HL-60 (cell line): ENCODE measurements at regions not wholly inside any gene's neighbourhood (a gene's known extent, or its start where the extent isn't known, plus 50 kb on each side); places are given as distances from the start of the nearest gene placed in this dataset.

Experiments
- DNase-seq, 2 experiments: peaks; one replicate each; pipeline ENCODE4 v3.0.0-alpha.2; 2010 to 2020; ENCODE audit warnings: low read depth in 1 of 2, low spot score in 1 of 2
- H3K27ac ChIP-seq: fragments of 250-450 bp; sonication (Bioruptor Pico); replicated peaks from 2 replicates; pipeline ENCODE4 v1.5.1; 2020; ENCODE audit warnings: mild to moderate bottlenecking, moderate library complexity
- H3K27me3 ChIP-seq: fragments of 250-450 bp; sonication (Bioruptor Pico); 2 replicates; pipeline ENCODE4 v1.5.1; 2021; ENCODE audit warnings: mild to moderate bottlenecking, moderate library complexity; ENCODE audit not compliant: insufficient read depth, poor library complexity, severe bottlenecking
- H3K4me3 ChIP-seq: replicated peaks from 2 replicates; pipeline ENCODE4 v1.5.1; 2011; ENCODE audit warnings: mild to moderate bottlenecking, control low read depth, low read length; ENCODE audit not compliant: insufficient read depth
- CTCF ChIP-seq: IDR thresholded peaks from one replicate; pipeline ENCODE4 v1.5.1; 2011; ENCODE audit warnings: low read length, control low read depth, inconsistent platforms; ENCODE audit not compliant: insufficient read depth
- GABPA ChIP-seq: IDR thresholded peaks from 2 replicates; pipeline ENCODE4 v1.6.1; 2012; ENCODE audit warnings: low read depth
- POLR2AphosphoS5 ChIP-seq: IDR thresholded peaks from 2 replicates; pipeline ENCODE4 v1.6.1; 2012; ENCODE audit warnings: low read depth
- REST ChIP-seq: IDR thresholded peaks from 2 replicates; pipeline ENCODE4 v1.6.1; 2012; ENCODE audit warnings: low read depth; ENCODE audit not compliant: insufficient replicate concordance
- SPI1 ChIP-seq: IDR thresholded peaks from 2 replicates; pipeline ENCODE4 v1.6.1; 2012; ENCODE audit warnings: low read depth, mild to moderate bottlenecking, borderline replicate concordance

GRCh38 chr21:16873176-16873575 lies 639.7 kb upstream of the CXADR start:
- no peak overlapping the region for H3K27ac ChIP-seq
- H3K27me3 ChIP-seq = no peaks in the 10 kb centered on the region
- TF ChIP-seq REST = no peak
- no peak for TF ChIP-seq GABPA
- no peak for TF ChIP-seq POLR2AphosphoS5
- TF ChIP-seq CTCF = no peak
- no peak for TF ChIP-seq SPI1
- no peak for DNase-seq
- H3K4me3 ChIP-seq = no peak overlapping the region

GRCh38 chr21:16873596-16873995 lies 639.2 kb upstream of the CXADR start:
- DNase-seq = no peak
- Histone ChIP-seq H3K27me3 (no peaks in the 10 kb centered on the region), H3K27ac (no peak overlapping the region), H3K4me3 (no peak overlapping the region)
- TF ChIP-seq GABPA = no peak
- no peak for TF ChIP-seq CTCF
- no peak for TF ChIP-seq POLR2AphosphoS5
- TF ChIP-seq REST = no peak
- TF ChIP-seq SPI1 = no peak

- no peak for TF ChIP-seq GABPA
- no peak for TF ChIP-seq REST
- TF ChIP-seq POLR2AphosphoS5 = no peak
- no peak for TF ChIP-seq CTCF
- TF ChIP-seq SPI1 = no peak
- Histone ChIP-seq H3K4me3 (no peak overlapping the region), H3K27ac (no peak overlapping the region), H3K27me3 (no peaks in the 10 kb centered on the region)
- no peak for DNase-seq
Observed at GRCh38 chr21:16879479-16879878, 633.4 kb upstream of the CXADR start.
